HepG2 (cell line): ENCODE measurements at regions not wholly inside any gene's neighbourhood (a gene's known extent, or its start where the extent isn't known, plus 50 kb on each side); places are given as distances from the start of the nearest gene placed in this dataset.

ENCODE experiments used
- ATAC-seq: fragments of 200-7000 bp; cut with Tn5 transposase; 3 replicates; pipeline ENCODE4 v1.9.1; 2020; ENCODE audit warnings: mild to moderate bottlenecking, moderate library complexity
- BruUV-seq: library from RNA; stranded (reverse); fragments of 400-500 nt; replicated peaks from 2 replicates; lab custom pipeline; 2021; lab: Mats Ljungman, UMichigan
- CTCF ChIA-PET: fragments of 300-600 bp; formaldehyde crosslinking; extraction: SDS; loops from one replicate; lab custom pipeline; 2021; ENCODE audit warnings: low total read pairs, inconsistent platforms, low intra/inter-chr PET ratio; lab: Yijun Ruan, JAX
- POLR2A ChIA-PET: fragments of 350-600 bp; sonication (Branson Sonifier 250); formaldehyde crosslinking; loops from one replicate; lab custom pipeline; 2020; ENCODE audit warnings: antibody characterized with exemption, inconsistent platforms; lab: Yijun Ruan, JAX
- DNase-seq: peaks from one replicate; pipeline ENCODE4 v3.0.0-alpha.2; 2015; ENCODE audit warnings: low spot score
- FAIRE-seq: peaks from 3 replicates; lab custom pipeline; 2011; peaks lifted over from hg19 to GRCh38; lab: Jason Lieb, UNC
- H2AFZ ChIP-seq: one replicate; pipeline ENCODE4 v1.6.1; 2011; ENCODE audit warnings: low read length, inconsistent platforms
- H3K27ac ChIP-seq: fragments of 300-600 bp; 3 replicates; pipeline ENCODE4 v1.8.0; 2011; ENCODE audit warnings: mixed run types, mild to moderate bottlenecking, mixed read lengths, low read length, inconsistent platforms; ENCODE audit not compliant: insufficient read depth; ENCODE audit errors: extremely low read length
- H3K27me3 ChIP-seq, 2 experiments: fragments of 200-600 bp in 1 of 2; 2 replicates in 1 of 2; 3 replicates in 1 of 2; pipeline versions ENCODE4 v1.6.0 to v1.8.0; 2011; ENCODE audit warnings: low read length in 2 of 2, mild to moderate bottlenecking in 2 of 2, moderate library complexity in 2 of 2, inconsistent platforms in 1 of 2; ENCODE audit not compliant: insufficient read depth in 2 of 2, control insufficient read depth in 1 of 2
- H3K36me3 ChIP-seq, 2 experiments: fragments of 200-600 bp in 1 of 2; replicated peaks in 1 of 2; 2 replicates in 1 of 2; 3 replicates in 1 of 2; pipeline versions ENCODE4 v1.5.1 to v1.8.0; 2011; ENCODE audit warnings: low read length in 2 of 2, inconsistent platforms in 1 of 2; ENCODE audit not compliant: insufficient read depth in 2 of 2, control insufficient read depth in 1 of 2
- H3K4me1 ChIP-seq: 2 replicates; pipeline ENCODE4 v1.5.1; 2012; ENCODE audit warnings: low read length, inconsistent platforms; ENCODE audit not compliant: insufficient read depth
- H3K4me2 ChIP-seq: 2 replicates; pipeline ENCODE4 v1.6.0; 2011; ENCODE audit warnings: low read depth, low read length, inconsistent platforms
- H3K4me3 ChIP-seq, 3 experiments: fragments of 200-600 bp in 1 of 3; sonication (generic), shearing (Covaris generic) in 1 of 3; replicated peaks in 1 of 3; 2 replicates each; pipeline ENCODE4 v1.5.1; 2011 to 2016; ENCODE audit warnings: low read length in 3 of 3, inconsistent platforms in 2 of 3, low read depth in 2 of 3, mild to moderate bottlenecking in 2 of 3, control low read depth in 1 of 3, mixed read lengths in 1 of 3; ENCODE audit not compliant: insufficient read depth in 1 of 3
- H3K79me2 ChIP-seq: one replicate; pipeline ENCODE4 v1.6.1; 2011; ENCODE audit warnings: low read length, inconsistent platforms; ENCODE audit not compliant: insufficient read depth
- H3K9ac ChIP-seq: 2 replicates; pipeline ENCODE4 v1.6.0; 2011; ENCODE audit warnings: mild to moderate bottlenecking, low read depth, low read length, inconsistent platforms; ENCODE audit not compliant: insufficient read depth
- H3K9me3 ChIP-seq: 2 replicates; pipeline ENCODE4 v1.5.1; 2012; ENCODE audit warnings: mild to moderate bottlenecking, low read length
- H4K20me1 ChIP-seq: 2 replicates; pipeline ENCODE4 v1.6.0; 2011; ENCODE audit warnings: inconsistent platforms, mild to moderate bottlenecking, low read length, moderate library complexity; ENCODE audit not compliant: insufficient read depth
- ATF3 ChIP-seq: sonication (generic); formaldehyde crosslinking; IDR thresholded peaks from 2 replicates; pipeline ENCODE4 v1.4.0; 2020; ENCODE audit warnings: missing genetic modification reagents
- DNMT3B ChIP-seq: conservative IDR thresholded peaks from 2 replicates; pipeline ENCODE4 v1.6.1; 2016; ENCODE audit warnings: missing biosample characterization, control low read depth
- IRX3 ChIP-seq: sonication (generic); formaldehyde crosslinking; IDR thresholded peaks from 2 replicates; pipeline ENCODE4 v1.8.1; 2023; ENCODE audit warnings: mild to moderate bottlenecking, low read depth, missing genetic modification reagents, borderline replicate concordance
- KLF12 ChIP-seq: sonication (generic); formaldehyde crosslinking; IDR thresholded peaks from 2 replicates; pipeline ENCODE4 v1.4.0; 2020; ENCODE audit warnings: missing genetic modification reagents, borderline replicate concordance
- NFAT5 ChIP-seq: sonication (generic); formaldehyde crosslinking; IDR thresholded peaks from 2 replicates; pipeline ENCODE4 v1.4.0; 2020; ENCODE audit warnings: missing genetic modification reagents
- NFATC3 ChIP-seq: sonication (generic); formaldehyde crosslinking; IDR thresholded peaks from 2 replicates; pipeline ENCODE4 v1.5.1; 2020; ENCODE audit warnings: mild to moderate bottlenecking, missing genetic modification reagents
- SIX4 ChIP-seq: sonication (generic); formaldehyde crosslinking; IDR thresholded peaks from 2 replicates; pipeline ENCODE4 v1.4.0; 2020; ENCODE audit warnings: missing genetic modification reagents
- SP4 ChIP-seq: sonication (generic); formaldehyde crosslinking; IDR thresholded peaks from 2 replicates; pipeline ENCODE4 v1.8.1; 2023; ENCODE audit warnings: mild to moderate bottlenecking, missing genetic modification reagents
- ZNF280B ChIP-seq: sonication (generic); formaldehyde crosslinking; IDR thresholded peaks from 2 replicates; pipeline ENCODE4 v1.5.0; 2020; ENCODE audit warnings: missing genetic modification reagents, mild to moderate bottlenecking, borderline replicate concordance
- ZNF329 ChIP-seq: sonication (generic); formaldehyde crosslinking; IDR thresholded peaks from 2 replicates; pipeline ENCODE4 v1.9.0; 2021; ENCODE audit warnings: low read depth, mild to moderate bottlenecking, missing genetic modification reagents
- ZNF740 ChIP-seq: sonication (generic); formaldehyde crosslinking; IDR thresholded peaks from 2 replicates; pipeline ENCODE4 v1.4.0; 2020; ENCODE audit warnings: missing genetic modification reagents
- ZSCAN30 ChIP-seq: sonication (generic); formaldehyde crosslinking; IDR thresholded peaks from 2 replicates; pipeline ENCODE4 v1.5.0; 2020; ENCODE audit warnings: mild to moderate bottlenecking, missing genetic modification reagents
- WGBS: methylation state at CpG from one replicate; pipeline ENCODE4 v1.1.6; 2017; ENCODE audit warnings: low lambda C conversion rate; 5-methylcytosine and 5-hydroxymethylcytosine counted together
- in situ Hi-C: cut with HindIII; loops from 2 replicates; pipeline ENCODE4 v1.10.0; 2017; ENCODE audit warnings: low pct_unique_long_range_greater_than_20kb; ENCODE audit not compliant: extremely low pct_ligation_motif_present
- intact Hi-C: fragments of 100-400 bp; cut with micrococcal nuclease; formaldehyde crosslinking; loops from one replicate; pipeline ENCODE4 v1.10.0; 2022; ENCODE audit not compliant: unreplicated experiment

- no peaks in the 10 kb centered on the region for H3K9me3 ChIP-seq
- intact Hi-C loops = loop anchor here (2.0 kb wide), 1 partner anchor 179 kb away; no protein-coding TSS in a partner anchor
- ATAC-seq = no peak
Observed at GRCh38 chr10:117928281-117928680, 118.5 kb downstream of the RAB11FIP2 start.

GRCh38 chr10:117928741-117929140 is 118.0 kb downstream of the RAB11FIP2 start:
- H3K4me2 ChIP-seq = no peak overlapping the region
- TF ChIP-seq NFAT5 = no peak
- no peak for TF ChIP-seq IRX3 (CRISPR knock-in tag)
- TF ChIP-seq ATF3 (CRISPR knock-in tag) = no peak
- TF ChIP-seq DNMT3B (CRISPR knock-in tag) = no peak
- no peak for TF ChIP-seq SIX4
- TF ChIP-seq ZNF329 (CRISPR knock-in tag) = no peak
- TF ChIP-seq, all 625 proteins: peak for 0
- H4K20me1 ChIP-seq = no peaks in the 10 kb centered on the region
- no peaks in the 10 kb centered on the region for H3K36me3 ChIP-seq
- ATAC-seq (no peak), FAIRE-seq (no peak), DNase-seq (no peak)
- no peak overlapping the region for H2AFZ ChIP-seq
- no TSS peak for BruUV-seq
- ChIA-PET POLR2A (no interaction called here), CTCF (no interaction called here)
- in situ Hi-C loops = no loop called here
- no peak overlapping the region for H3K4me3 ChIP-seq
- intact Hi-C loops = loop anchor here (2.0 kb wide), 1 partner anchor 178 kb away; no protein-coding TSS in a partner anchor
- H3K79me2 ChIP-seq = no peaks in the 10 kb centered on the region
- no peaks in the 10 kb centered on the region; a peak in 1 of 5 replicates for H3K27me3 ChIP-seq
- H3K27ac ChIP-seq = no peak overlapping the region
- no peaks in the 10 kb centered on the region for H3K9me3 ChIP-seq
- H3K4me1 ChIP-seq = no peaks in the 10 kb centered on the region
- no peak overlapping the region for H3K9ac ChIP-seq
- 11% methylated on average over 6 of the region's 6 CpGs for WGBS

More at GRCh38 chr10:117928281-117928680, 118.5 kb downstream of the RAB11FIP2 start:
- ChIA-PET CTCF (no interaction called here), POLR2A (no interaction called here)
- no TSS peak for BruUV-seq
- Histone ChIP-seq H3K9ac (no peak overlapping the region), H3K79me2 (no peaks in the 10 kb centered on the region), H3K27me3 (no peaks in the 10 kb centered on the region; a peak in 1 of 5 replicates), H3K4me1 (no peaks in the 10 kb centered on the region), H4K20me1 (no peaks in the 10 kb centered on the region), H3K27ac (no peak overlapping the region), H2AFZ (no peak overlapping the region), H3K4me3 (no peak overlapping the region), H3K36me3 (no peaks in the 10 kb centered on the region), H3K4me2 (no peak overlapping the region)
- FAIRE-seq = no peak
- WGBS = 51% methylated on average over 6 of the region's 6 CpGs
- no peak for TF ChIP-seq NFATC3 (CRISPR knock-in tag)
- no peak for TF ChIP-seq ZNF740 (CRISPR knock-in tag)
- TF ChIP-seq ZNF280B = no peak
- TF ChIP-seq SP4 (CRISPR knock-in tag) = no peak
- TF ChIP-seq ZSCAN30 (CRISPR knock-in tag) = no peak
- TF ChIP-seq KLF12 = no peak
- in situ Hi-C loops = no loop called here
- no peak for DNase-seq
